ENCODE measurements at regions not wholly inside any gene's neighbourhood (a gene's known extent, or its start where the extent isn't known, plus 50 kb on each side); places are given as distances from the start of the nearest gene placed in this dataset.

DNA sequence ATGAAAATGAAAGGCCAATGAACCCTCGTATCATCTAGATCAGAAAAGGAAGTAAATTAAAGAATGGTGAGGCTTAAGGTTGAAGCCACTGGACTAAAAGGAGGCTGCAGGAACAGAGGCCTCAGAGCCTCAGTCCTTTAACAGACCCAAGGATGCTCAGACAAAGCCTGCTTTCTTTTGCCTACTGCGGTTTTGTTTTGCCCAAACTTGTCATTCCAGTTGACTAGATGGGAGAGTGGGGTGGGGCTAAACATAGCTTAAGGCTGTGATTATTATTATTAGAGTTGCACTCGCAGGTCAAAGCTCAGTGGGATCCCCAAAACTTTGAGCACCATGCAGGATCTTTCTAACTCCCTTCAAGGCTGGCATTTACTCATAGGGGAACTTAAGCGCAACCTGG lies 163.9 kb downstream of the RBM46 start:
- in situ Hi-C loops (cut with MboI) (no loop called here), intact Hi-C loops (cut with micrococcal nuclease) (no loop called here)
- BruUV-seq (replicated peaks) = no TSS peak
- Histone ChIP-seq H3K27me3 (ENCODE audit: control insufficient read depth in 2 of 2, insufficient read depth in 2 of 2, low read length in 2 of 2) (no peaks in the 10 kb centered on the region), H3K4me2 (ENCODE audit: insufficient read depth, low read length) (no peak overlapping the region), H3K9ac (ENCODE audit: insufficient read depth in 1 of 2, low read depth in 2 of 2, low read length in 2 of 2) (no peak overlapping the region), H3K36me3 (ENCODE audit: control insufficient read depth, insufficient read depth, low read length) (no peaks in the 10 kb centered on the region), H3K4me3 (no peak overlapping the region), H2AFZ (ENCODE audit: low read depth, low read length) (no peak overlapping the region), H3K9me3 (replicated peaks; ENCODE audit: control insufficient read depth, insufficient read depth, low read depth, low read length) (no peaks in the 10 kb centered on the region), H3K79me2 (ENCODE audit: control insufficient read depth, insufficient read depth, low read length) (no peaks in the 10 kb centered on the region), H3K9me1 (ENCODE audit: control insufficient read depth, insufficient read depth, low read length) (no peaks in the 10 kb centered on the region), H3K4me1 (replicated peaks in 1 of 2; ENCODE audit: control insufficient read depth in 2 of 2, insufficient read depth in 2 of 2, low read length in 2 of 2) (no peaks in the 10 kb centered on the region), H4K20me1 (replicated peaks; ENCODE audit: control insufficient read depth, insufficient read depth, low read length) (no peaks in the 10 kb centered on the region), H3K27ac (ENCODE audit: extremely low read depth, low read depth, low read length) (no peak overlapping the region)
- TF ChIP-seq ZNF140 (CRISPR knock-in tag; IDR thresholded peaks at IDR 0.05) (no peak), ZNF408 (CRISPR knock-in tag; IDR thresholded peaks at IDR 0.05; ENCODE audit: low read depth) (no peak), HNRNPH1 (optimal IDR thresholded peaks at IDR 0.05; ENCODE audit: low read depth, low read length) (no peak), RBM22 (IDR thresholded peaks at IDR 0.05; ENCODE audit: low read depth, low read length, poor library complexity, severe bottlenecking) (no peak), FOS (IDR thresholded peaks at IDR 0.05; ENCODE audit: extremely low read depth, insufficient read length) (no peak), SNRNP70 (optimal IDR thresholded peaks at IDR 0.05; ENCODE audit: low read depth, low read length) (no peak), ZKSCAN3 (CRISPR knock-in tag; IDR thresholded peaks at IDR 0.05) (no peak)
- TF ChIP-seq, protein P1, sequence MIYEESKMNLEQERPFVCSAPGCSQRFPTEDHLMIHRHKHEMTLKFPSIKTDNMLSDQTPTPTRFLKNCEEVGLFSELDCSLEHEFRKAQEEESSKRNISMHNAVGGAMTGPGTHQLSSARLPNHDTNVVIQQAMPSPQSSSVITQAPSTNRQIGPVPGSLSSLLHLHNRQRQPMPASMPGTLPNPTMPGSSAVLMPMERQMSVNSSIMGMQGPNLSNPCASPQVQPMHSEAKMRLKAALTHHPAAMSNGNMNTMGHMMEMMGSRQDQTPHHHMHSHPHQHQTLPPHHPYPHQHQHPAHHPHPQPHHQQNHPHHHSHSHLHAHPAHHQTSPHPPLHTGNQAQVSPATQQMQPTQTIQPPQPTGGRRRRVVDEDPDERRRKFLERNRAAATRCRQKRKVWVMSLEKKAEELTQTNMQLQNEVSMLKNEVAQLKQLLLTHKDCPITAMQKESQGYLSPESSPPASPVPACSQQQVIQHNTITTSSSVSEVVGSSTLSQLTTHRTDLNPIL (CRISPR knock-in tag; IDR thresholded peaks at IDR 0.05) = no peak
- FAIRE-seq (no peak), DNase-seq (ENCODE audit: extremely low read depth in 1 of 4, low spot score in 3 of 4) (no peak), ATAC-seq (no peak)
- POLR2A ChIA-PET = no interaction called here
- 0% methylated on average over 4 of the region's 4 CpGs for WGBS (ENCODE audit: insufficient coverage, low coverage, missing lambda C conversion rate)
- CTCF ChIA-PET (ENCODE audit: low intra/inter-chr PET ratio) = no interaction called here

Measured in K562 (cell line).